K562 (cell line): ENCODE measurements at regions not wholly inside any gene's neighbourhood (a gene's known extent, or its start where the extent isn't known, plus 50 kb on each side); places are given as distances from the start of the nearest gene placed in this dataset.

ENCODE experiments used
- ATAC-seq: fragments of 200-7000 bp; cut with Tn5 transposase; 3 replicates; pipeline ENCODE4 v1.9.1; 2020; ENCODE audit warnings: moderate library complexity
- BruUV-seq: library from RNA; stranded (reverse); fragments of 400-500 nt; replicated peaks from 2 replicates; lab custom pipeline; 2021; lab: Mats Ljungman, UMichigan
- CTCF ChIA-PET: fragments of 300-600 bp; formaldehyde crosslinking; extraction: SDS; loops from one replicate; lab custom pipeline; 2021; ENCODE audit warnings: low intra/inter-chr PET ratio; lab: Yijun Ruan, JAX
- POLR2A ChIA-PET: fragments of 300-600, 350-650 bp; sonication (Branson Sonifier 250); formaldehyde crosslinking; extraction: SDS; loops from one replicate; lab custom pipeline; 2021; ENCODE audit warnings: antibody characterized with exemption, inconsistent platforms; lab: Yijun Ruan, JAX
- DNase-seq, 4 experiments: peaks; one replicate each; pipeline versions ENCODE4 v3.0.0 to v3.0.0-alpha.2; 2011 to 2018; ENCODE audit warnings: low spot score in 3 of 4, mixed read lengths in 3 of 4; ENCODE audit errors: extremely low read depth in 1 of 4
- FAIRE-seq: peaks from 2 replicates; lab custom pipeline; 2011; peaks lifted over from hg19 to GRCh38; lab: Jason Lieb, UNC
- H2AFZ ChIP-seq: 2 replicates; pipeline ENCODE4 v1.6.0; 2011; ENCODE audit warnings: low read depth, low read length, control low read depth, inconsistent platforms
- H3K27ac ChIP-seq: fragments of 200-600 bp; 3 replicates; pipeline ENCODE4 v1.8.0; 2011; ENCODE audit warnings: low read depth, mild to moderate bottlenecking, control low read depth, inconsistent platforms, low read length, moderate library complexity, mixed read lengths; ENCODE audit errors: extremely low read depth
- H3K27me3 ChIP-seq, 2 experiments: fragments of 300-600 bp in 1 of 2; 2 replicates in 1 of 2; 3 replicates in 1 of 2; pipeline versions ENCODE4 v1.6.0 to v1.8.0; 2011; ENCODE audit warnings: inconsistent platforms in 2 of 2, low read length in 2 of 2, mild to moderate bottlenecking in 1 of 2, mixed read lengths in 1 of 2, moderate library complexity in 1 of 2; ENCODE audit not compliant: control insufficient read depth in 2 of 2, insufficient read depth in 2 of 2
- H3K36me3 ChIP-seq: fragments of 300-600 bp; 3 replicates; pipeline ENCODE4 v1.8.0; 2011; ENCODE audit warnings: mild to moderate bottlenecking, low read length, inconsistent platforms; ENCODE audit not compliant: control insufficient read depth, insufficient read depth
- H3K4me1 ChIP-seq, 2 experiments: fragments of 200-600 bp in 1 of 2; replicated peaks in 1 of 2; 2 replicates in 1 of 2; 3 replicates in 1 of 2; pipeline versions ENCODE4 v1.5.1 to v1.8.0; 2011; ENCODE audit warnings: inconsistent platforms in 2 of 2, low read length in 2 of 2, mild to moderate bottlenecking in 1 of 2, mixed read lengths in 1 of 2, moderate library complexity in 1 of 2; ENCODE audit not compliant: control insufficient read depth in 2 of 2, insufficient read depth in 2 of 2
- H3K4me2 ChIP-seq: 2 replicates; pipeline ENCODE4 v1.6.1; 2011; ENCODE audit warnings: low read length, control low read depth, inconsistent platforms, mixed read lengths; ENCODE audit not compliant: insufficient read depth
- H3K4me3 ChIP-seq: fragments of 200-600 bp; sonication (generic), shearing (Covaris generic); 2 replicates; pipeline ENCODE4 v1.5.1; 2016; ENCODE audit warnings: control low read depth, inconsistent platforms
- H3K79me2 ChIP-seq: fragments of 200-600 bp; 3 replicates; pipeline ENCODE4 v1.8.0; 2011; ENCODE audit warnings: low read length, inconsistent platforms; ENCODE audit not compliant: control insufficient read depth, insufficient read depth
- H3K9ac ChIP-seq, 2 experiments: 2 replicates each; pipeline versions ENCODE4 v1.6.0 to v1.6.1; 2011; ENCODE audit warnings: low read depth in 2 of 2, low read length in 2 of 2, control low read depth in 1 of 2, inconsistent platforms in 1 of 2, mild to moderate bottlenecking in 1 of 2, mixed read lengths in 1 of 2; ENCODE audit not compliant: insufficient read depth in 1 of 2
- H3K9me1 ChIP-seq: one replicate; pipeline ENCODE4 v1.6.0; 2011; ENCODE audit warnings: inconsistent platforms, mild to moderate bottlenecking, low read length, moderate library complexity; ENCODE audit not compliant: control insufficient read depth, insufficient read depth
- H3K9me3 ChIP-seq: replicated peaks from 2 replicates; pipeline ENCODE4 v1.5.1; 2011; ENCODE audit warnings: low read depth, low read length, inconsistent platforms; ENCODE audit not compliant: control insufficient read depth, insufficient read depth
- H4K20me1 ChIP-seq: replicated peaks from 2 replicates; pipeline ENCODE4 v1.6.1; 2011; ENCODE audit warnings: low read length, inconsistent platforms, mixed read lengths; ENCODE audit not compliant: control insufficient read depth, insufficient read depth
- CEBPG ChIP-seq, 3 experiments: fragments of 200-800 bp in 1 of 3; sonication (Bioruptor generic) in 1 of 3; sonication (generic) in 1 of 3; formaldehyde crosslinking in 1 of 3; IDR thresholded peaks in 2 of 3; conservative IDR thresholded peaks in 1 of 3; 2 replicates each; pipeline versions ENCODE4 v1.6.1 to v1.8.0; 2016 to 2022; ENCODE audit warnings: missing compliant biosample characterization in 2 of 3, missing genetic modification characterization in 2 of 3, mild to moderate bottlenecking in 1 of 3, missing genetic modification reagents in 1 of 3
- ETS1 ChIP-seq: conservative IDR thresholded peaks from 2 replicates; pipeline ENCODE4 v1.6.1; 2011; ENCODE audit warnings: low read depth, mild to moderate bottlenecking, low read length; ENCODE audit not compliant: control insufficient read depth
- MIER1 ChIP-seq: fragments of 450-650 bp; IDR thresholded peaks from 2 replicates; pipeline ENCODE4 v1.6.1; 2016; ENCODE audit warnings: antibody characterized with exemption, mild to moderate bottlenecking, low read depth
- NFXL1 ChIP-seq: fragments of 450-650 bp; formaldehyde crosslinking; IDR thresholded peaks from 2 replicates; pipeline ENCODE4 v1.4.0; 2021; ENCODE audit warnings: mild to moderate bottlenecking
- RBM15 ChIP-seq: fragments of 200-400 bp; formaldehyde crosslinking; IDR thresholded peaks from 2 replicates; pipeline ENCODE4 v1.6.1; 2018; ENCODE audit warnings: mild to moderate bottlenecking, low read length, moderate library complexity; ENCODE audit not compliant: insufficient read depth
- ZNF507 ChIP-seq: conservative IDR thresholded peaks from 2 replicates; pipeline ENCODE4 v1.6.1; 2017; ENCODE audit warnings: missing genetic modification characterization, missing compliant biosample characterization
- ZNF75A ChIP-seq: fragments of 450-650 bp; formaldehyde crosslinking; IDR thresholded peaks from 2 replicates; pipeline ENCODE4 v1.4.0; 2020; ENCODE audit warnings: mild to moderate bottlenecking
- in situ Hi-C: fragments of 300-500 bp; cut with MboI; formaldehyde crosslinking; loops from 4 replicates; pipeline ENCODE4 v1.15.0; 2018; ENCODE audit warnings: inconsistent platforms, mixed read lengths
- intact Hi-C: fragments of 100-400 bp; cut with micrococcal nuclease; formaldehyde crosslinking; loops from 2 replicates; pipeline ENCODE4 v1.14.2; 2022
- TF ChIP-seq, protein P1 (sequence below): sonication (generic); formaldehyde crosslinking; IDR thresholded peaks from 2 replicates; pipeline ENCODE4 v1.8.1; 2023; ENCODE audit warnings: missing genetic modification reagents, mild to moderate bottlenecking, borderline replicate concordance
- TF ChIP-seq, protein P2 (sequence below), 2 experiments: fragments of 450-650 bp in 1 of 2; sonication (generic) in 1 of 2; formaldehyde crosslinking in 1 of 2; IDR thresholded peaks in 1 of 2; conservative IDR thresholded peaks in 1 of 2; 2 replicates each; pipeline versions ENCODE4 v1.6.1 to v1.8.1; 2016 to 2023; ENCODE audit warnings: mild to moderate bottlenecking in 2 of 2, moderate library complexity in 2 of 2, inconsistent platforms in 1 of 2, missing genetic modification reagents in 1 of 2
- TF ChIP-seq, protein P3 (sequence below): sonication (generic); formaldehyde crosslinking; IDR thresholded peaks from 2 replicates; pipeline ENCODE4 v1.5.0; 2020; ENCODE audit warnings: missing genetic modification reagents
- TF ChIP-seq, protein P4 (sequence below): fragments of 250-450 bp; sonication (Bioruptor Pico); IDR thresholded peaks from 2 replicates; pipeline ENCODE4 v1.8.0; 2022; ENCODE audit warnings: inconsistent platforms, mild to moderate bottlenecking, moderate library complexity, borderline replicate concordance

DNA sequence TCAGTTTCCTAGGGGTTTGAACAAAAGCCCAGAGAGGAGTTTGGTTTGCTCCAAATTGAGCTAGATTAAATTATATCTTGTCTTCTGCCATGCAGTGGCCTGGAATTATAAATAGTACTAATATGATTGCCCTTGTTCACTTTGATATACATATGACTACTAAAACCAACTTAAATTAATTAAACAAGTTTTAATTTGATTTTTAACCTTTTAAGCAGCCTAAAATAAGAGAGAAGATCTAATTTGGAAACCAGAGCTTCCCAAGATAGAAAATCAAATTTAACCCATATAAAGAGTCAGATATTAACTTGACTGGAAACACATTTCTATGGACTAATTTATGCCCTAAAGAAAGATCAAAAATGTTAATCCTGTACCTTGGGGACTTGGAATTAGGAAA is 444.5 kb upstream of the SLC8A1 start:
- DNase-seq, result no peak
- H3K4me1 ChIP-seq, result no peaks in the 10 kb centered on the region
- no peaks in the 10 kb centered on the region for H3K9me3 ChIP-seq
- no peaks in the 10 kb centered on the region for H3K9me1 ChIP-seq
- H3K4me2 ChIP-seq, result no peak overlapping the region
- BruUV-seq, result no TSS peak
- H3K27me3 ChIP-seq, result no peaks in the 10 kb centered on the region
- ChIA-PET POLR2A (no interaction called here), CTCF (no interaction called here)
- intact Hi-C loops, result no loop called here
- no peak for TF ChIP-seq ZNF75A (CRISPR knock-in tag)
- no peak for TF ChIP-seq CEBPG (CRISPR knock-in tag; IDR thresholded peaks at IDR 0.05)
- no peak for TF ChIP-seq CEBPG (tag; conservative IDR thresholded peaks at IDR 0.05 in 1 of 2, IDR thresholded peaks at IDR 0.05 in 1 of 2)
- no peak for TF ChIP-seq ZNF507 (tag)
- TF ChIP-seq RBM15, result no peak
- TF ChIP-seq, protein P1, sequence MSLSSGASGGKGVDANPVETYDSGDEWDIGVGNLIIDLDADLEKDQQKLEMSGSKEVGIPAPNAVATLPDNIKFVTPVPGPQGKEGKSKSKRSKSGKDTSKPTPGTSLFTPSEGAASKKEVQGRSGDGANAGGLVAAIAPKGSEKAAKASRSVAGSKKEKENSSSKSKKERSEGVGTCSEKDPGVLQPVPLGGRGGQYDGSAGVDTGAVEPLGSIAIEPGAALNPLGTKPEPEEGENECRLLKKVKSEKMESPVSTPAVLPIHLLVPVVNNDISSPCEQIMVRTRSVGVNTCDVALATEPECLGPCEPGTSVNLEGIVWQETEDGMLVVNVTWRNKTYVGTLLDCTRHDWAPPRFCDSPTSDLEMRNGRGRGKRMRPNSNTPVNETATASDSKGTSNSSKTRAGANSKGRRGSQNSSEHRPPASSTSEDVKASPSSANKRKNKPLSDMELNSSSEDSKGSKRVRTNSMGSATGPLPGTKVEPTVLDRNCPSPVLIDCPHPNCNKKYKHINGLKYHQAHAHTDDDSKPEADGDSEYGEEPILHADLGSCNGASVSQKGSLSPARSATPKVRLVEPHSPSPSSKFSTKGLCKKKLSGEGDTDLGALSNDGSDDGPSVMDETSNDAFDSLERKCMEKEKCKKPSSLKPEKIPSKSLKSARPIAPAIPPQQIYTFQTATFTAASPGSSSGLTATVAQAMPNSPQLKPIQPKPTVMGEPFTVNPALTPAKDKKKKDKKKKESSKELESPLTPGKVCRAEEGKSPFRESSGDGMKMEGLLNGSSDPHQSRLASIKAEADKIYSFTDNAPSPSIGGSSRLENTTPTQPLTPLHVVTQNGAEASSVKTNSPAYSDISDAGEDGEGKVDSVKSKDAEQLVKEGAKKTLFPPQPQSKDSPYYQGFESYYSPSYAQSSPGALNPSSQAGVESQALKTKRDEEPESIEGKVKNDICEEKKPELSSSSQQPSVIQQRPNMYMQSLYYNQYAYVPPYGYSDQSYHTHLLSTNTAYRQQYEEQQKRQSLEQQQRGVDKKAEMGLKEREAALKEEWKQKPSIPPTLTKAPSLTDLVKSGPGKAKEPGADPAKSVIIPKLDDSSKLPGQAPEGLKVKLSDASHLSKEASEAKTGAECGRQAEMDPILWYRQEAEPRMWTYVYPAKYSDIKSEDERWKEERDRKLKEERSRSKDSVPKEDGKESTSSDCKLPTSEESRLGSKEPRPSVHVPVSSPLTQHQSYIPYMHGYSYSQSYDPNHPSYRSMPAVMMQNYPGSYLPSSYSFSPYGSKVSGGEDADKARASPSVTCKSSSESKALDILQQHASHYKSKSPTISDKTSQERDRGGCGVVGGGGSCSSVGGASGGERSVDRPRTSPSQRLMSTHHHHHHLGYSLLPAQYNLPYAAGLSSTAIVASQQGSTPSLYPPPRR, result no peak
- no peak for TF ChIP-seq ETS1
- TF ChIP-seq, protein P2, sequence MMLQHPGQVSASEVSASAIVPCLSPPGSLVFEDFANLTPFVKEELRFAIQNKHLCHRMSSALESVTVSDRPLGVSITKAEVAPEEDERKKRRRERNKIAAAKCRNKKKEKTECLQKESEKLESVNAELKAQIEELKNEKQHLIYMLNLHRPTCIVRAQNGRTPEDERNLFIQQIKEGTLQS (IDR thresholded peaks at IDR 0.05), result no peak
- TF ChIP-seq, protein P2 (CRISPR knock-in tag; conservative IDR thresholded peaks at IDR 0.05), result no peak
- no peak for TF ChIP-seq MIER1
- TF ChIP-seq, protein P3, sequence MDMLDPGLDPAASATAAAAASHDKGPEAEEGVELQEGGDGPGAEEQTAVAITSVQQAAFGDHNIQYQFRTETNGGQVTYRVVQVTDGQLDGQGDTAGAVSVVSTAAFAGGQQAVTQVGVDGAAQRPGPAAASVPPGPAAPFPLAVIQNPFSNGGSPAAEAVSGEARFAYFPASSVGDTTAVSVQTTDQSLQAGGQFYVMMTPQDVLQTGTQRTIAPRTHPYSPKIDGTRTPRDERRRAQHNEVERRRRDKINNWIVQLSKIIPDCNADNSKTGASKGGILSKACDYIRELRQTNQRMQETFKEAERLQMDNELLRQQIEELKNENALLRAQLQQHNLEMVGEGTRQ (CRISPR knock-in tag), result no peak
- TF ChIP-seq, protein P4, sequence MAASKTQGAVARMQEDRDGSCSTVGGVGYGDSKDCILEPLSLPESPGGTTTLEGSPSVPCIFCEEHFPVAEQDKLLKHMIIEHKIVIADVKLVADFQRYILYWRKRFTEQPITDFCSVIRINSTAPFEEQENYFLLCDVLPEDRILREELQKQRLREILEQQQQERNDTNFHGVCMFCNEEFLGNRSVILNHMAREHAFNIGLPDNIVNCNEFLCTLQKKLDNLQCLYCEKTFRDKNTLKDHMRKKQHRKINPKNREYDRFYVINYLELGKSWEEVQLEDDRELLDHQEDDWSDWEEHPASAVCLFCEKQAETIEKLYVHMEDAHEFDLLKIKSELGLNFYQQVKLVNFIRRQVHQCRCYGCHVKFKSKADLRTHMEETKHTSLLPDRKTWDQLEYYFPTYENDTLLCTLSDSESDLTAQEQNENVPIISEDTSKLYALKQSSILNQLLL (CRISPR knock-in tag), result no peak
- TF ChIP-seq NFXL1 (CRISPR knock-in tag), result no peak
- no peak overlapping the region for H3K4me3 ChIP-seq
- H3K79me2 ChIP-seq, result no peaks in the 10 kb centered on the region
- no peak overlapping the region for H3K27ac ChIP-seq
- FAIRE-seq, result no peak
- ATAC-seq, result no peak
- in situ Hi-C loops, result no loop called here
- H2AFZ ChIP-seq, result no peak overlapping the region
- no peak overlapping the region for H3K9ac ChIP-seq
- H3K36me3 ChIP-seq, result no peaks in the 10 kb centered on the region
- H4K20me1 ChIP-seq, result no peaks in the 10 kb centered on the region
